Liver (tissue), 7 donors: ENCODE measurements at regions not wholly inside any gene's neighbourhood (a gene's known extent, or its start where the extent isn't known, plus 50 kb on each side); places are given as distances from the start of the nearest gene placed in this dataset.
A peak's percentile ranks its signal among the peaks of the same experiment; 100 is the strongest.

ENCODE experiments used
- DNase-seq: peaks from one replicate; pipeline ENCODE4 v3.0.0-alpha.2; 2017; ENCODE audit warnings: low spot score
- H3K27ac ChIP-seq, 2 donors: one replicate each; pipeline ENCODE4 v1.7.0; 2013; ENCODE audit warnings: inconsistent platforms in 2 of 2, low read length in 2 of 2, control low read depth in 1 of 2, low read depth in 1 of 2, mild to moderate bottlenecking in 1 of 2
- H3K27me3 ChIP-seq, 4 donors: one replicate each; pipeline versions ENCODE4 v1.6.1 to v1.7.0; 2013; ENCODE audit warnings: low read length in 3 of 4, inconsistent platforms in 1 of 4, mild to moderate bottlenecking in 1 of 4, moderate library complexity in 1 of 4; ENCODE audit not compliant: control insufficient read depth in 4 of 4, insufficient read depth in 4 of 4
- H3K36me3 ChIP-seq, 4 donors: one replicate each; pipeline versions ENCODE4 v1.6.1 to v1.7.0; 2013; ENCODE audit warnings: low read length in 3 of 4, mild to moderate bottlenecking in 3 of 4, low read depth in 1 of 4, moderate library complexity in 1 of 4; ENCODE audit not compliant: control insufficient read depth in 4 of 4, insufficient read depth in 3 of 4
- H3K4me1 ChIP-seq, 4 donors: one replicate each; pipeline versions ENCODE4 v1.6.1 to v1.7.0; 2013; ENCODE audit warnings: low read length in 3 of 4, mild to moderate bottlenecking in 3 of 4, moderate library complexity in 1 of 4; ENCODE audit not compliant: control insufficient read depth in 4 of 4, insufficient read depth in 4 of 4
- H3K4me3 ChIP-seq, 3 donors: one replicate each; pipeline versions ENCODE4 v1.6.1 to v1.7.0; 2013; ENCODE audit warnings: low read length in 3 of 3, control low read depth in 1 of 3, low read depth in 1 of 3, mild to moderate bottlenecking in 1 of 3
- H3K9ac ChIP-seq, 2 donors: one replicate each; pipeline ENCODE4 v1.7.0; 2013; ENCODE audit warnings: low read length in 2 of 2, mild to moderate bottlenecking in 2 of 2, moderate library complexity in 2 of 2, control low read depth in 1 of 2, low read depth in 1 of 2
- H3K9me3 ChIP-seq, 4 donors: one replicate each; pipeline versions ENCODE4 v1.6.1 to v1.7.0; 2013; ENCODE audit warnings: low read length in 3 of 4; ENCODE audit not compliant: control insufficient read depth in 4 of 4
- EGR1 ChIP-seq, 2 donors: IDR thresholded peaks; 2 replicates each; pipeline ENCODE4 v1.6.1; 2016 to 2018; ENCODE audit warnings: antibody characterized with exemption in 2 of 2, low read depth in 2 of 2
- FOXA2 ChIP-seq: IDR thresholded peaks from 2 replicates; pipeline ENCODE4 v1.6.1; 2016; ENCODE audit warnings: antibody characterized with exemption
- GABPA ChIP-seq, 2 donors: IDR thresholded peaks in 1 of 2; conservative IDR thresholded peaks in 1 of 2; 2 replicates each; pipeline ENCODE4 v1.6.1; 2016; ENCODE audit warnings: antibody characterized with exemption in 2 of 2, mild to moderate bottlenecking in 1 of 2, moderate library complexity in 1 of 2
- JUND ChIP-seq, 2 donors: IDR thresholded peaks; 2 replicates each; pipeline ENCODE4 v1.6.1; 2016; ENCODE audit warnings: antibody characterized with exemption in 2 of 2
- NR2F2 ChIP-seq: IDR thresholded peaks from 2 replicates; pipeline ENCODE4 v1.6.1; 2016; ENCODE audit warnings: antibody characterized with exemption
- RAD21 ChIP-seq, 2 donors: IDR thresholded peaks; 2 replicates each; pipeline ENCODE4 v1.6.1; 2016; ENCODE audit warnings: antibody characterized with exemption in 2 of 2, mild to moderate bottlenecking in 2 of 2
- RXRA ChIP-seq, 2 donors: IDR thresholded peaks; 2 replicates each; pipeline ENCODE4 v1.6.1; 2017 to 2018; ENCODE audit warnings: antibody characterized with exemption in 2 of 2, mild to moderate bottlenecking in 1 of 2
- SP1 ChIP-seq: IDR thresholded peaks from 2 replicates; pipeline ENCODE4 v1.6.1; 2018; ENCODE audit warnings: antibody characterized with exemption, mild to moderate bottlenecking
- YY1 ChIP-seq: IDR thresholded peaks from 2 replicates; pipeline ENCODE4 v1.6.1; 2016; ENCODE audit warnings: antibody characterized with exemption, mild to moderate bottlenecking
- WGBS: extraction: QIAGEN DNeasy Blood & Tissue Kit; methylation state at CpG from one replicate; pipeline ENCODE4 v1.1.7; 2013; 5-methylcytosine and 5-hydroxymethylcytosine counted together
- TF ChIP-seq, protein P1 (sequence below): IDR thresholded peaks from 2 replicates; pipeline ENCODE4 v1.6.1; 2016; ENCODE audit warnings: antibody characterized with exemption
- TF ChIP-seq, protein P2 (sequence below): IDR thresholded peaks from 2 replicates; pipeline ENCODE4 v1.6.1; 2016; ENCODE audit warnings: antibody characterized with exemption, mild to moderate bottlenecking
- donor health status: healthy.
- donor health status: healthy.
- donor health status: healthy.
- donor health status: healthy.

DNA sequence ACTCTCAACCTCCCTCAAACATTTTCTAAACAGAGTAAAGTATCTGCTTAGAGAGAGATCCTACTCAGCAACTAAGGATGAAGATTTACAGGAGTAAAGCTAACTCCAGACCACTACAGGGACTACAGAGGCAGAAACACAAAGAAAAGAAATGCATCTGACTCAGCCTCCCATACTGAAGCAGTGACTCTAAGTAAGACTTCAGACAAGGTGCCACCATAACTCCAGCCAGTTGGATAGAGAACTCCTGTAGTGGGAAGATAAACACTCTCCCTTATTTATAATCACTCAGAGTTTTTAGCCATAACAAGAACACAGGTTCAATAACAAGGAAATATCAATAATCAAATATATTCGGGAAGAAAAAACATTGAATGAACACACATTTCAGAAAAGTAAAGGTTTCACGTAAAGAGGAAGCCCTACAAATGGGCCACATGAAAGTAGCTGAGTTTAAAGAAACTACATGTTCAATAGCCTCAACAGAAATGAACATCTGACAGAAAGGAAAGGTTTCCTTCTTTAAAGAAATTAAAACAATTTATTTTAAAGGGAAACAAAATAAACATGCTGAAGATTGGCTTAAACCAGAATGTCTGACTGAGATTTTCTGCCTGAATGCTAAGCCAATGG lies 519.9 kb downstream of the KCNJ3 start:
- DNase-seq = no peak
- no peak for TF ChIP-seq NR2F2
- no peak for TF ChIP-seq SP1
- TF ChIP-seq RAD21 (IDR thresholded peaks at IDR 0.05) = no peak
- no peak for TF ChIP-seq JUND (IDR thresholded peaks at IDR 0.05)
- Histone ChIP-seq H3K27ac (no peak overlapping the region), H3K9me3 (no peaks in the 10 kb centered on the region), H3K36me3 (no peaks in the 10 kb centered on the region), H3K4me1 (peaks cover 0 to 4% (median 2%) of the 10 kb centered on the region in 4 donors), H3K4me3 (no peak overlapping the region), H3K9ac (no peak overlapping the region), H3K27me3 (no peaks in the 10 kb centered on the region)
- WGBS = 81% methylated on average over 2 of the region's 2 CpGs

DNA sequence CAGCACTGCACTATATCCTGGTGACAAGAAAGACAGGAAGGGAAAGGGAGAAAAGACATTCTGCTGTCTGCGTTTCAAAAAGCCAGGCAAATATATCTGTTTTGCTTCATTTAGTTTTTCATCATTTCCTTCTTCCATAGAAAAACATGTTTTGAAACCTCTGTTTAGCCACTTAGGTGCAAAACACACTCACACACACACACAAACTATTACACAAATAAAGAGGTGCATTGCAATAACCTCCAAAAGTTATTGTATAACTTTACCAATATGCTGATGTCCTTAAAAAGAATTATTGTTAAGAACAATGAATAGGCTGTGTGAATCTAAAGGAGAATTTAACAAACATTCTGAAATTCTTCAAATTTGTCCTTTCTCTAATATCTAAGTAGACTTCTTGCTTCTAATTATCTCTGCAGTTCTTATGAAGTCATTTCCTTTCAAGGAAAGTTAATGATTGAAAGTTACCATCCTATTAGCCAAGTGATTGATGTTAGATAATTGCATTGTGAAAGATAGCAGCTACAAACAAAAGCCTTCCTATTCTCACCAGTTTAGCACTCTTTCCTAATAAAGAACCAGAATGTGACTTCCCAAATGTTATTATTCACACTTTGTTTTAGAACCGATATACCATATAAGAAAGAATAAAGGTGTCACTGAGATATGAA lies 516.7 kb downstream of the KCNJ3 start:
- TF ChIP-seq JUND (IDR thresholded peaks at IDR 0.05) (peak in 1 of 2 donors; percentile 15), FOXA2 (no peak), EGR1 (IDR thresholded peaks at IDR 0.05; ENCODE audit: low read depth in 2 of 2) (no peak), SP1 (peak; percentile 23), RXRA (IDR thresholded peaks at IDR 0.05) (peak; percentile 22 to 46), GABPA (IDR thresholded peaks at IDR 0.05 in 1 of 2, conservative IDR thresholded peaks at IDR 0.05 in 1 of 2) (peak in 1 of 2 donors; percentile 32)
- TF ChIP-seq, protein P1, sequence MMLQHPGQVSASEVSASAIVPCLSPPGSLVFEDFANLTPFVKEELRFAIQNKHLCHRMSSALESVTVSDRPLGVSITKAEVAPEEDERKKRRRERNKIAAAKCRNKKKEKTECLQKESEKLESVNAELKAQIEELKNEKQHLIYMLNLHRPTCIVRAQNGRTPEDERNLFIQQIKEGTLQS = peak; percentile 7
- WGBS = 31% methylated on average over 2 of the region's 2 CpGs
- Histone ChIP-seq H3K36me3 (no peaks in the 10 kb centered on the region), H3K9ac (no peak overlapping the region), H3K4me3 (no peak overlapping the region), H3K4me1 (peaks cover 0 to 4% (median 2%) of the 10 kb centered on the region in 4 donors), H3K27ac (no peak overlapping the region), H3K27me3 (no peaks in the 10 kb centered on the region), H3K9me3 (no peaks in the 10 kb centered on the region)
- DNase-seq = no peak

DNA sequence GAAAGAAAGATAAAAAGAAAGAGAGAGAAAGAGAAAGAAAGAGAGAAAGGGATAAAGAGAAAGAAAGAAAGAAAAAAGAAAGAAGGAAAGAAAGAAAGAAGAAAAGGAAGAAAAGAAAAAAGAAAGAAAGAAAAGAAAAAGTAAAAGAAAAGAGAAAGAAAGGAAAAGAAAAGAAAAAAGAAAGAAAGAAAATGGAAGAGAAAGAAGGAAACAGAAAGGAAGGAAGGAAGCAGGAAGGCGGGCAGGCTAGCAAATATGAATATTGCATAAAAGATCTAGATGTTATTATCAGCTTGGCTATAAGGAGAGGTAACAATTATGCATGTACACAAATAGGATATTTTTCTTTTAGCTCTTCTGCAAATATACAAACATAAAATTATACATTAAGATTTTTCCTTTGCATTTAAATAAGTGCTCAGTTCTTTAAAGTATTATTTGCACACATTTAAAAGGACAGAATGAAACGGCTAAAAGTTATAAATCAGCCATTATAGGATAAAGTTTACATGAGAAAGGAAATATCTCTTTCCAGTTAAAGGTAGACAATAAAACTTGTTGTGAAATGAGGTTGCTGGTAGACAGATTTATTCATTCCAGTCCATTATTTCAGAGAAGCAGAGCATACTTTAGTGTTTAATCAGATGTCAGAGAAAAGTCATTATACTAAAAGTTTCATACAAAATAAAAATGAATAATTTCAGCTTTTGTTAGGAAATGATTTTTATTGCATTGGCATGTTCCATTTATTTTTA lies 511.4 kb downstream of the KCNJ3 start:
- TF ChIP-seq RXRA (IDR thresholded peaks at IDR 0.05) = no peak
- TF ChIP-seq RAD21 (IDR thresholded peaks at IDR 0.05) = no peak
- no peak for TF ChIP-seq EGR1 (IDR thresholded peaks at IDR 0.05; ENCODE audit: low read depth in 2 of 2)
- TF ChIP-seq, protein P2, sequence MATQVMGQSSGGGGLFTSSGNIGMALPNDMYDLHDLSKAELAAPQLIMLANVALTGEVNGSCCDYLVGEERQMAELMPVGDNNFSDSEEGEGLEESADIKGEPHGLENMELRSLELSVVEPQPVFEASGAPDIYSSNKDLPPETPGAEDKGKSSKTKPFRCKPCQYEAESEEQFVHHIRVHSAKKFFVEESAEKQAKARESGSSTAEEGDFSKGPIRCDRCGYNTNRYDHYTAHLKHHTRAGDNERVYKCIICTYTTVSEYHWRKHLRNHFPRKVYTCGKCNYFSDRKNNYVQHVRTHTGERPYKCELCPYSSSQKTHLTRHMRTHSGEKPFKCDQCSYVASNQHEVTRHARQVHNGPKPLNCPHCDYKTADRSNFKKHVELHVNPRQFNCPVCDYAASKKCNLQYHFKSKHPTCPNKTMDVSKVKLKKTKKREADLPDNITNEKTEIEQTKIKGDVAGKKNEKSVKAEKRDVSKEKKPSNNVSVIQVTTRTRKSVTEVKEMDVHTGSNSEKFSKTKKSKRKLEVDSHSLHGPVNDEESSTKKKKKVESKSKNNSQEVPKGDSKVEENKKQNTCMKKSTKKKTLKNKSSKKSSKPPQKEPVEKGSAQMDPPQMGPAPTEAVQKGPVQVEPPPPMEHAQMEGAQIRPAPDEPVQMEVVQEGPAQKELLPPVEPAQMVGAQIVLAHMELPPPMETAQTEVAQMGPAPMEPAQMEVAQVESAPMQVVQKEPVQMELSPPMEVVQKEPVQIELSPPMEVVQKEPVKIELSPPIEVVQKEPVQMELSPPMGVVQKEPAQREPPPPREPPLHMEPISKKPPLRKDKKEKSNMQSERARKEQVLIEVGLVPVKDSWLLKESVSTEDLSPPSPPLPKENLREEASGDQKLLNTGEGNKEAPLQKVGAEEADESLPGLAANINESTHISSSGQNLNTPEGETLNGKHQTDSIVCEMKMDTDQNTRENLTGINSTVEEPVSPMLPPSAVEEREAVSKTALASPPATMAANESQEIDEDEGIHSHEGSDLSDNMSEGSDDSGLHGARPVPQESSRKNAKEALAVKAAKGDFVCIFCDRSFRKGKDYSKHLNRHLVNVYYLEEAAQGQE = no peak
- TF ChIP-seq, protein P1 = no peak
- no peak for TF ChIP-seq JUND (IDR thresholded peaks at IDR 0.05)
- TF ChIP-seq YY1 = no peak
- Histone ChIP-seq H3K4me1 (no peaks in the 10 kb centered on the region), H3K36me3 (no peaks in the 10 kb centered on the region), H3K9ac (no peak overlapping the region), H3K27me3 (no peaks in the 10 kb centered on the region), H3K4me3 (no peak overlapping the region), H3K27ac (no peak overlapping the region), H3K9me3 (no peaks in the 10 kb centered on the region)
- DNase-seq = no peak
- WGBS = 78% methylated on average over 2 of the region's 2 CpGs
